ENCODE measurements at regions not wholly inside any gene's neighbourhood (a gene's known extent, or its start where the extent isn't known, plus 50 kb on each side); places are given as distances from the start of the nearest gene placed in this dataset.

DNA sequence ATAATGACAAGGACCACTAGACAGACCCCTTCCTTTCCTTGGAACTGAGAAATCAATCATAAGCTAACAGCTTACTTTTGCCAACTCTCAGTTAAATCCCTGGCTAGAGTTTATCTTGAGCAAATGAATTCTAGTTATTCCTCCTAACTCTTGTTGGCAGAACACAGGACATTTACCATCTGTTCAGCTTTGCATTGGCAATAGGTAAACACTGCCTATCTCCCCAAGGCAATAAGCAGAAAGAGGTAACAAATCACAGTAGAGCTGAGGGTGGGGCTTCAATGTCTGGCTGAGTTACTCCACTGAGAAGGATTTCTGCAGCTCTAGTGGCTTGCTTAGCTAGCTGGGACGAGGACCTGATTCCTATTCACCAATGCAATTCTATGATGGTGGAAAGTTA is 503.3 kb upstream of the GRIA1 start:
- no peak for TF ChIP-seq SCRT1 (tag by site-specific recombination; IDR thresholded peaks at IDR 0.05; ENCODE audit: borderline replicate concordance)
- TF ChIP-seq ZNF350 (tag by site-specific recombination; IDR thresholded peaks at IDR 0.05): no peak
- TF ChIP-seq, protein P1, sequence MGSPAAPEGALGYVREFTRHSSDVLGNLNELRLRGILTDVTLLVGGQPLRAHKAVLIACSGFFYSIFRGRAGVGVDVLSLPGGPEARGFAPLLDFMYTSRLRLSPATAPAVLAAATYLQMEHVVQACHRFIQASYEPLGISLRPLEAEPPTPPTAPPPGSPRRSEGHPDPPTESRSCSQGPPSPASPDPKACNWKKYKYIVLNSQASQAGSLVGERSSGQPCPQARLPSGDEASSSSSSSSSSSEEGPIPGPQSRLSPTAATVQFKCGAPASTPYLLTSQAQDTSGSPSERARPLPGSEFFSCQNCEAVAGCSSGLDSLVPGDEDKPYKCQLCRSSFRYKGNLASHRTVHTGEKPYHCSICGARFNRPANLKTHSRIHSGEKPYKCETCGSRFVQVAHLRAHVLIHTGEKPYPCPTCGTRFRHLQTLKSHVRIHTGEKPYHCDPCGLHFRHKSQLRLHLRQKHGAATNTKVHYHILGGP (tag by site-specific recombination; IDR thresholded peaks at IDR 0.05): no peak
- TF ChIP-seq ZNF140 (tag by site-specific recombination; IDR thresholded peaks at IDR 0.05): no peak
- TF ChIP-seq ZNF843 (tag by site-specific recombination; IDR thresholded peaks at IDR 0.05): no peak
- no peak for TF ChIP-seq KLF8 (tag by site-specific recombination; IDR thresholded peaks at IDR 0.05)
- H3K9me3 ChIP-seq (ENCODE audit: control insufficient read depth, insufficient read depth, low read depth, low read length): no peaks in the 10 kb centered on the region
- H3K27ac ChIP-seq (ENCODE audit: extremely low read depth, low read depth, low read length): no peak overlapping the region
- H3K4me3 ChIP-seq (ENCODE audit: low read depth, low read length): no peak overlapping the region
- no peaks in the 10 kb centered on the region for H3K4me1 ChIP-seq (ENCODE audit: control insufficient read depth, insufficient read depth, low read length)
- no peaks in the 10 kb centered on the region for H3K36me3 ChIP-seq (ENCODE audit: control insufficient read depth in 2 of 2, insufficient read depth in 1 of 2, low read length in 2 of 2)
- ChIA-PET POLR2A (no interaction called here), CTCF (no interaction called here)

DNA sequence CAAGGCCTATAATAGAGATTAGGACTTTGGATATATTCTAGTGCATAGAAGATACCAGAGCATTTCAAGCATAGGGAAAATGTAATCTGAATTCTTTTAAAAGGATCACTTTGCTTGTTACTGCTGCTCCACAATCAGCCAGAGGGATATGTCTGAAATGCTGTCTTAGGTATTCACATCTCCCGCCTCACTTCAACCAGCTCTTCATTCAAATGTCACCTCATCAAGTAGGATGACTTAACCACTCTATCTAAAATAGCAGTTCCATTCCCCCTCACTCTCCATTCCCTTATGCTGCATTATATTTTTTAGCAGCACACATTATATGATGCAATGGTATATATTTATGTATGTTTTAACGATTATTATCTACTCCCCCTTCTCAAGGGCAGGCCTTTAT is 500.3 kb upstream of the GRIA1 start:
- POLR2A ChIA-PET: no interaction called here
- no peak overlapping the region for H3K4me3 ChIP-seq (ENCODE audit: low read depth, low read length)
- no peaks in the 10 kb centered on the region for H3K36me3 ChIP-seq (ENCODE audit: control insufficient read depth in 2 of 2, insufficient read depth in 1 of 2, low read length in 2 of 2)
- H3K27ac ChIP-seq (ENCODE audit: extremely low read depth, low read depth, low read length): no peak overlapping the region
- CTCF ChIA-PET: interaction anchor here (0.7 kb wide), 1 partner anchor 975 kb away, joined by 4 read pairs; no protein-coding TSS in a partner anchor
- H3K9me3 ChIP-seq (ENCODE audit: control insufficient read depth, insufficient read depth, low read depth, low read length): no peaks in the 10 kb centered on the region
- no peaks in the 10 kb centered on the region for H3K4me1 ChIP-seq (ENCODE audit: control insufficient read depth, insufficient read depth, low read length)
- no peak for TF ChIP-seq ZNF707 (tag by site-specific recombination; IDR thresholded peaks at IDR 0.05)
- TF ChIP-seq SETDB1 (IDR thresholded peaks at IDR 0.05; ENCODE audit: insufficient read length, low read length): no peak
- TF ChIP-seq, protein P2, sequence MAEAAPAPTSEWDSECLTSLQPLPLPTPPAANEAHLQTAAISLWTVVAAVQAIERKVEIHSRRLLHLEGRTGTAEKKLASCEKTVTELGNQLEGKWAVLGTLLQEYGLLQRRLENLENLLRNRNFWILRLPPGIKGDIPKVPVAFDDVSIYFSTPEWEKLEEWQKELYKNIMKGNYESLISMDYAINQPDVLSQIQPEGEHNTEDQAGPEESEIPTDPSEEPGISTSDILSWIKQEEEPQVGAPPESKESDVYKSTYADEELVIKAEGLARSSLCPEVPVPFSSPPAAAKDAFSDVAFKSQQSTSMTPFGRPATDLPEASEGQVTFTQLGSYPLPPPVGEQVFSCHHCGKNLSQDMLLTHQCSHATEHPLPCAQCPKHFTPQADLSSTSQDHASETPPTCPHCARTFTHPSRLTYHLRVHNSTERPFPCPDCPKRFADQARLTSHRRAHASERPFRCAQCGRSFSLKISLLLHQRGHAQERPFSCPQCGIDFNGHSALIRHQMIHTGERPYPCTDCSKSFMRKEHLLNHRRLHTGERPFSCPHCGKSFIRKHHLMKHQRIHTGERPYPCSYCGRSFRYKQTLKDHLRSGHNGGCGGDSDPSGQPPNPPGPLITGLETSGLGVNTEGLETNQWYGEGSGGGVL (tag by site-specific recombination; IDR thresholded peaks at IDR 0.05): no peak
- TF ChIP-seq ZNF48 (tag by site-specific recombination; IDR thresholded peaks at IDR 0.05): no peak

DNA sequence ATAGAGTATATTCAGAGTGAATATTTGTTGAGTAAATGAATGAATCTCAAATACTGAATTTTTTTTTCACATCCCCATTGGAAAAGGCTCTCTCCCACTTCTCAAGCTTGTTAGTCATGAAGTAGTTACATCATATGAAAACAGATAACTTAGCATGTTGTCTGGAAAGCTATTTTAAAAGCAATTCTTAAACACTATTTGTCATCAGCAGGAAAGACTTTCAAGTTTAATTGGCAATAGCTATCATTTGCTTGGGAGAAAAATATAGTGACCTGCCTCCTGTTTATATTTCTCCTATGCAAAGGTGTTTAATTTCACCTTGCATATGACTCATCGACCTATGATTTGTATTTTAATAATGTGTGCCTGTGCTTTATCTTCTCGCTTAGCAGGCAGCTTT is 499.8 kb upstream of the GRIA1 start:
- POLR2A ChIA-PET: no interaction called here
- no peak overlapping the region for H3K27ac ChIP-seq (ENCODE audit: extremely low read depth, low read depth, low read length)
- H3K4me1 ChIP-seq (ENCODE audit: control insufficient read depth, insufficient read depth, low read length): no peaks in the 10 kb centered on the region
- H3K4me3 ChIP-seq (ENCODE audit: low read depth, low read length): no peak overlapping the region
- H3K9me3 ChIP-seq (ENCODE audit: control insufficient read depth, insufficient read depth, low read depth, low read length): no peaks in the 10 kb centered on the region
- H3K36me3 ChIP-seq (ENCODE audit: control insufficient read depth in 2 of 2, insufficient read depth in 1 of 2, low read length in 2 of 2): no peaks in the 10 kb centered on the region
- CTCF ChIA-PET: interaction anchor here (0.7 kb wide), 1 partner anchor 975 kb away, joined by 4 read pairs; no protein-coding TSS in a partner anchor
- no peak for TF ChIP-seq ZNF629 (tag by site-specific recombination; IDR thresholded peaks at IDR 0.05)
- TF ChIP-seq ZNF707 (tag by site-specific recombination; IDR thresholded peaks at IDR 0.05): no peak
- TF ChIP-seq OVOL3 (tag by site-specific recombination; IDR thresholded peaks at IDR 0.05): no peak
- no peak for TF ChIP-seq ZNF830 (tag by site-specific recombination; IDR thresholded peaks at IDR 0.05; ENCODE audit: low read depth)
- no peak for TF ChIP-seq ZNF677 (tag by site-specific recombination; IDR thresholded peaks at IDR 0.05)
- TF ChIP-seq, protein P3, sequence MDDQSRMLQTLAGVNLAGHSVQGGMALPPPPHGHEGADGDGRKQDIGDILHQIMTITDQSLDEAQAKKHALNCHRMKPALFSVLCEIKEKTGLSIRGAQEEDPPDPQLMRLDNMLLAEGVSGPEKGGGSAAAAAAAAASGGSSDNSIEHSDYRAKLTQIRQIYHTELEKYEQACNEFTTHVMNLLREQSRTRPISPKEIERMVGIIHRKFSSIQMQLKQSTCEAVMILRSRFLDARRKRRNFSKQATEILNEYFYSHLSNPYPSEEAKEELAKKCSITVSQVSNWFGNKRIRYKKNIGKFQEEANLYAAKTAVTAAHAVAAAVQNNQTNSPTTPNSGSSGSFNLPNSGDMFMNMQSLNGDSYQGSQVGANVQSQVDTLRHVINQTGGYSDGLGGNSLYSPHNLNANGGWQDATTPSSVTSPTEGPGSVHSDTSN (CRISPR knock-in tag; IDR thresholded peaks at IDR 0.05): no peak
- TF ChIP-seq, protein P4, sequence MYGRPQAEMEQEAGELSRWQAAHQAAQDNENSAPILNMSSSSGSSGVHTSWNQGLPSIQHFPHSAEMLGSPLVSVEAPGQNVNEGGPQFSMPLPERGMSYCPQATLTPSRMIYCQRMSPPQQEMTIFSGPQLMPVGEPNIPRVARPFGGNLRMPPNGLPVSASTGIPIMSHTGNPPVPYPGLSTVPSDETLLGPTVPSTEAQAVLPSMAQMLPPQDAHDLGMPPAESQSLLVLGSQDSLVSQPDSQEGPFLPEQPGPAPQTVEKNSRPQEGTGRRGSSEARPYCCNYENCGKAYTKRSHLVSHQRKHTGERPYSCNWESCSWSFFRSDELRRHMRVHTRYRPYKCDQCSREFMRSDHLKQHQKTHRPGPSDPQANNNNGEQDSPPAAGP (tag by site-specific recombination; IDR thresholded peaks at IDR 0.05): no peak
- no peak for TF ChIP-seq KLF7 (tag by site-specific recombination; IDR thresholded peaks at IDR 0.05; ENCODE audit: borderline replicate concordance)
- TF ChIP-seq FEZF1 (tag by site-specific recombination; IDR thresholded peaks at IDR 0.05): no peak
- no peak for TF ChIP-seq ZNF660 (tag by site-specific recombination; IDR thresholded peaks at IDR 0.05)
- no peak for TF ChIP-seq MYNN (tag by site-specific recombination; IDR thresholded peaks at IDR 0.05; ENCODE audit: borderline replicate concordance)
- TF ChIP-seq, protein P5, sequence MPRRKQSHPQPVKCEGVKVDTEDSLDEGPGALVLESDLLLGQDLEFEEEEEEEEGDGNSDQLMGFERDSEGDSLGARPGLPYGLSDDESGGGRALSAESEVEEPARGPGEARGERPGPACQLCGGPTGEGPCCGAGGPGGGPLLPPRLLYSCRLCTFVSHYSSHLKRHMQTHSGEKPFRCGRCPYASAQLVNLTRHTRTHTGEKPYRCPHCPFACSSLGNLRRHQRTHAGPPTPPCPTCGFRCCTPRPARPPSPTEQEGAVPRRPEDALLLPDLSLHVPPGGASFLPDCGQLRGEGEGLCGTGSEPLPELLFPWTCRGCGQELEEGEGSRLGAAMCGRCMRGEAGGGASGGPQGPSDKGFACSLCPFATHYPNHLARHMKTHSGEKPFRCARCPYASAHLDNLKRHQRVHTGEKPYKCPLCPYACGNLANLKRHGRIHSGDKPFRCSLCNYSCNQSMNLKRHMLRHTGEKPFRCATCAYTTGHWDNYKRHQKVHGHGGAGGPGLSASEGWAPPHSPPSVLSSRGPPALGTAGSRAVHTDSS (tag by site-specific recombination; IDR thresholded peaks at IDR 0.05): no peak
- TF ChIP-seq, protein P6, sequence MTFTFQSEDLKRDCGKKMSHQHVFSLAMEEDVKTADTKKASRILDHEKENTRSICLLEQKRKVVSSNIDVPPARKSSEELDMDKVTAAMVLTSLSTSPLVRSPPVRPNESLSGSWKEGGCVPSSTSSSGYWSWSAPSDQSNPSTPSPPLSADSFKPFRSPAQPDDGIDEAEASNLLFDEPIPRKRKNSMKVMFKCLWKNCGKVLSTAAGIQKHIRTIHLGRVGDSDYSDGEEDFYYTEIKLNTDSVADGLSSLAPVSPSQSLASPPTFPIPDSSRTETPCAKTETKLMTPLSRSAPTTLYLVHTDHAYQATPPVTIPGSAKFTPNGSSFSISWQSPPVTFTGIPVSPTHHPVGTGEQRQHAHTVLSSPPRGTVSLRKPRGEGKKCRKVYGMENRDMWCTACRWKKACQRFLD (tag by site-specific recombination; IDR thresholded peaks at IDR 0.05): no peak
- TF ChIP-seq SETDB1 (IDR thresholded peaks at IDR 0.05; ENCODE audit: insufficient read length, low read length): no peak
- TF ChIP-seq BCL11B (tag by site-specific recombination; IDR thresholded peaks at IDR 0.05; ENCODE audit: low read depth): no peak
- no peak for TF ChIP-seq ZNF473 (tag by site-specific recombination; IDR thresholded peaks at IDR 0.05)
- TF ChIP-seq ZNF521 (tag by site-specific recombination; IDR thresholded peaks at IDR 0.05): no peak
